Cardiac fibroblast (primary cell): ENCODE measurements at regions not wholly inside any gene's neighbourhood (a gene's known extent, or its start where the extent isn't known, plus 50 kb on each side); places are given as distances from the start of the nearest gene placed in this dataset.
A peak's percentile ranks its signal among the peaks of the same experiment; 100 is the strongest.

Experiments used
- DNase-seq, 2 donors: peaks; one replicate each; pipeline versions ENCODE4 v3.0.0 to v3.0.0-alpha.2; 2010; ENCODE audit warnings: low read depth in 2 of 2
- H3K4me3 ChIP-seq, 2 donors: replicated peaks in 1 of 2; 1 replicate in 1 of 2; 2 replicates in 1 of 2; pipeline ENCODE4 v1.5.1; 2011; ENCODE audit warnings: low read depth in 2 of 2, low read length in 2 of 2, mild to moderate bottlenecking in 2 of 2, moderate library complexity in 1 of 2
- CTCF ChIP-seq: IDR thresholded peaks from one replicate; pipeline ENCODE4 v1.5.1; 2011; ENCODE audit warnings: low read depth, mild to moderate bottlenecking, low read length, inconsistent platforms

GRCh38 chr1:191206513-191207207 lies 729.0 kb upstream of the BRINP3 start:
- peak in 1 of 2 donors; percentile 1 for DNase-seq
- no peak for TF ChIP-seq CTCF
- H3K4me3 ChIP-seq = no peak overlapping the region

DNA sequence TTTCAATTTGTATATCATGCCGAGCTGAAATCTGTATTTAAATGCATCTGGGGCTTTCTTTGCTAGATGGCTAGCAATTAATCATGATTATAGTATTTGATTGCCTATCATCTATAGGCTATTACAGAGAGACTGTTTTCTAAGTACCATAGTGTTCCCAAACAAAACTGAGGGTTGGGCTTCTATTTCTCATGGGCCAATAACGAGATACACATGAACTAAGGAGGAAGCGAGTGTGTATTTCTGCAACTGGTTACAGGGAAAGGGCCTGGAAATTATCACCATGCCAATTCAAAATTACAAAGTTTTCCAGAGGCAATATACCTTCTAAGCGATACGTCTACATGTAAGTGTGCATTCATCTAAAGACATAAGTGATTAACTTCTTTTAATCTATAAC lies 744.5 kb upstream of the BRINP3 start:
- DNase-seq = no peak
- no peak for TF ChIP-seq CTCF
- H3K4me3 ChIP-seq = no peak overlapping the region

DNA sequence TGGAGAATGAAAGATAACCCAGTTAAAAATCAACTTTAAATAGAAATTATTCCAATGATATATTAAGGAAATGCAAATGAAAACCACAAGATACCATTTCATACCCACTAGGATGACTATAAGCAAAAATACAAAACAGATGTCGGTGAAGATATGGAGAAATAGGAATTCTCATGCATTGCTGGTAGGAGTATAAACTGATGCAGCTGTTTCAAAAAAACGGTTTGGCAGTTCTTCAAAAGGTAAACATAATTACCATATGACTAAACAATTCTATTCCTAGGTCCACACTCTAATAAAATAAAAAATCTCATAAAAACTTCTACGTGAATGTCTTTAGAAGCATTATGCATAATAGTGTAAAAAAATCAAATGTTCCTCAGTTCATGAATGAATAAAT lies 763.3 kb upstream of the BRINP3 start:
- no peak for TF ChIP-seq CTCF
- no peak overlapping the region for H3K4me3 ChIP-seq
- DNase-seq = no peak

DNA sequence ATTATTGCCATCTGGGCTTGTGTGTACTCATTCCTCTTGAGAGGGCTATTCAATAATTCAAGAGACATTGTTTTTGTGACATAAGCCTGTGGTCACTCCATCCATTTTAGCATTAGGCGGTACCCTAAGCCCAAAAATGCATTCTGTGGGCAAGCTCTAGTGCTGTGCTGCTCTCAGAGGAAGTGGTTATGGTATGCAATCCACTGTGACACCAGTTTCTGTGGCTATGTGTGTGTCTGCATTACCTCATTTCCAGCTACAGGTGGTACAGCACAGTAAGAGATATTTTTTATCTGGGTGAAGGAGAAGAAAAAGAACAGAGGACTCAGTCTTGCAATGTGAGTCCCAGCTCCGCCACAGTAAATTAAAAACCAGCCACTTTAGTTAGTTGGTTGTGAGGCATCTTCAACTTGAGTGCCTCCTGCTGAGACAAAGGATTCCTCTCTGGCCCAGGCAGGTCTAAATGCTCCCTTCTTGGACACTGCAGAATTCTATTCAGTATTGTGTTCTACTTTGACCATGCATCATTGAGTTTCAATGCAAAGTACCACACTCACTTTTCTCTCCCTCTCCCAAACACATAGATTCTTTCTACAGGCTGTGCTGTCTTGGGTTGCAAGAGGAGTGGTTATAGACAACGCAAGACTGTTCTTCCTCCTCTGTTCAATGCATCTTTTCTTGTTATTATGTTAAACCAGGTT lies 777.8 kb upstream of the BRINP3 start:
- no peak for TF ChIP-seq CTCF
- DNase-seq = no peak
- no peak overlapping the region for H3K4me3 ChIP-seq

DNA sequence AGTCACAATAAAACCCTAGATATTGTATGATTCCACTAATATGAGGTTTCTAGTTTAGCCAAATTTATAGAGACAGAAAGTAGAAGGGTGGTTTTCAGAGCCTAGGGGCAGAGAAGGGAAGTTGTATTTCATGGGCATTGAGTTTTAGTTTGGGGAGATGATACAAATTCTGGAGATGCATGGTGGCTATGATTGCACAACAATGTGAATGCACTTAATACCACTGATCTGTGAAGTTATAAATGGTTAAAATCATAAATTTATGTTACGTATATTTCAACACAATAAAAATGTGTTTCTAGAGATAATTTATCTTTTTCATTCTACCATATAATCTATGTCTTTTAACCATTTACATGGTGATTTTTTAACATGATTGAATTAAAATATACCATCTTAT lies 779.3 kb upstream of the BRINP3 start:
- no peak for DNase-seq
- H3K4me3 ChIP-seq = no peak overlapping the region
- no peak for TF ChIP-seq CTCF

DNA sequence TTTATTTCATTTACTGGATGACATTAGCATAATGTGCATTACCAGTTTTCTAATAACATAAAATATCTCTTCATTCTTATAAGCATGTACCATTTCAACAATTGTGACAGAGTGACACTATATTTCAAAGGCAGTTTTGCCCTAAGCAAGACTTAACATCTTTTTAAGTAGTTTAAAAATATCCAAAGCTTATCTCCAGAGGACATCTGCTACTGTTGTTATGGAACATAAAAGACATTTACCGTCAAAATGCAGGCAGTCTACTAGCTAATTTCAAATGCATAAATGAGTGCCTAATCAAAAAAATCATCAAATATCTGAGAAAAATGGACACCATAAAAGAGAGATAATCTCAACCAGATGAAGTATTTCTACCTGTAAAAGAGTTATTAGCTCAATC lies 782.4 kb upstream of the BRINP3 start:
- no peak for TF ChIP-seq CTCF
- DNase-seq = no peak
- no peak overlapping the region for H3K4me3 ChIP-seq

- no peak for DNase-seq
- no peak for TF ChIP-seq CTCF
- H3K4me3 ChIP-seq = no peak overlapping the region
These were observed 783.4 kb upstream of the BRINP3 start for GRCh38 chr1:191261111-191261510.
